KMS-11 (cell line): ENCODE measurements at regions not wholly inside any gene's neighbourhood (a gene's known extent, or its start where the extent isn't known, plus 50 kb on each side); places are given as distances from the start of the nearest gene placed in this dataset.

ENCODE experiments used
- H2AFZ ChIP-seq: fragments of 200-600 bp; sonication (generic); 2 replicates; pipeline ENCODE4 v1.6.1; 2016; ENCODE audit warnings: antibody characterized with exemption, mixed run types, low read depth
- H3K27ac ChIP-seq: fragments of 200-600 bp; sonication (generic); 2 replicates; pipeline ENCODE4 v1.6.1; 2016; ENCODE audit warnings: mild to moderate bottlenecking, mixed run types
- H3K27me3 ChIP-seq: fragments of 200-600 bp; sonication (generic); 2 replicates; pipeline ENCODE4 v1.6.1; 2017; ENCODE audit warnings: mild to moderate bottlenecking, low read depth, mixed run types, moderate library complexity; ENCODE audit not compliant: insufficient read depth
- H3K36me3 ChIP-seq: fragments of 200-600 bp; sonication (generic); 2 replicates; pipeline ENCODE4 v1.6.1; 2017; ENCODE audit warnings: mild to moderate bottlenecking, mixed run types; ENCODE audit not compliant: insufficient read depth
- H3K4me1 ChIP-seq: fragments of 200-600 bp; sonication (generic); 2 replicates; pipeline ENCODE4 v1.6.1; 2016; ENCODE audit warnings: mild to moderate bottlenecking, low read depth, mixed run types; ENCODE audit not compliant: poor library complexity, severe bottlenecking
- H3K4me2 ChIP-seq: fragments of 200-600 bp; sonication (generic); 2 replicates; pipeline ENCODE4 v1.7.0; 2016; ENCODE audit warnings: mild to moderate bottlenecking, mixed run types
- H3K4me3 ChIP-seq: fragments of 200-600 bp; sonication (generic); IDR thresholded peaks from 2 replicates; pipeline ENCODE4 v1.6.1; 2017; ENCODE audit warnings: low read depth, low read length, mixed read lengths; ENCODE audit not compliant: insufficient read depth
- H3K79me2 ChIP-seq: fragments of 200-600 bp; sonication (generic); 2 replicates; pipeline ENCODE4 v1.6.1; 2016; ENCODE audit warnings: low read depth, mixed run types; ENCODE audit not compliant: insufficient read depth
- H3K9ac ChIP-seq: fragments of 200-600 bp; sonication (generic); 2 replicates; pipeline ENCODE4 v1.6.1; 2016; ENCODE audit warnings: mild to moderate bottlenecking, mixed run types
- H4K20me1 ChIP-seq: fragments of 200-600 bp; sonication (generic); 2 replicates; pipeline ENCODE4 v1.6.1; 2016; ENCODE audit warnings: mild to moderate bottlenecking, mixed run types; ENCODE audit not compliant: insufficient read depth
- CTCF ChIP-seq: fragments of 200-600 bp; sonication (generic); conservative IDR thresholded peaks from 2 replicates; pipeline ENCODE4 v1.6.1; 2017; ENCODE audit warnings: low read depth, mild to moderate bottlenecking, antibody characterized with exemption, low read length, moderate library complexity, mixed read lengths

GRCh38 chr6:137332637-137333280 lies 113.6 kb upstream of the IFNGR1 start:
- no peak for TF ChIP-seq CTCF
- H3K9ac ChIP-seq, result no peak overlapping the region
- no peaks in the 10 kb centered on the region for H3K27me3 ChIP-seq
- no peaks in the 10 kb centered on the region for H3K4me1 ChIP-seq
- no peaks in the 10 kb centered on the region for H4K20me1 ChIP-seq
- H3K4me2 ChIP-seq, result no peak overlapping the region
- no peaks in the 10 kb centered on the region for H3K79me2 ChIP-seq
- H3K27ac ChIP-seq, result no peak overlapping the region
- no peak overlapping the region for H2AFZ ChIP-seq
- no peaks in the 10 kb centered on the region for H3K36me3 ChIP-seq
- H3K4me3 ChIP-seq, result no peak overlapping the region

GRCh38 chr6:137323860-137324259 lies 104.7 kb upstream of the IFNGR1 start:
- H3K4me3 ChIP-seq, result no peak overlapping the region
- H3K79me2 ChIP-seq, result no peaks in the 10 kb centered on the region
- no peaks in the 10 kb centered on the region for H3K27me3 ChIP-seq
- TF ChIP-seq CTCF, result no peak
- H3K36me3 ChIP-seq, result no peaks in the 10 kb centered on the region
- no peaks in the 10 kb centered on the region for H3K4me1 ChIP-seq
- no peak overlapping the region for H3K27ac ChIP-seq
- no peak overlapping the region for H3K4me2 ChIP-seq
- H2AFZ ChIP-seq, result no peak overlapping the region
- no peaks in the 10 kb centered on the region for H4K20me1 ChIP-seq
- no peak overlapping the region for H3K9ac ChIP-seq

GRCh38 chr6:137320271-137320670 lies 101.1 kb upstream of the IFNGR1 start:
- Histone ChIP-seq H3K9ac (no peak overlapping the region), H3K4me2 (no peak overlapping the region), H2AFZ (no peak overlapping the region), H3K27me3 (no peaks in the 10 kb centered on the region), H3K4me3 (no peak overlapping the region), H3K36me3 (no peaks in the 10 kb centered on the region), H3K27ac (no peak overlapping the region), H3K79me2 (no peaks in the 10 kb centered on the region), H4K20me1 (no peaks in the 10 kb centered on the region), H3K4me1 (no peaks in the 10 kb centered on the region)
- no peak for TF ChIP-seq CTCF

GRCh38 chr6:137316626-137317025 lies 97.4 kb upstream of the IFNGR1 start:
- Histone ChIP-seq H4K20me1 (no peaks in the 10 kb centered on the region), H3K4me1 (peaks cover 6% of the 10 kb centered on the region), H2AFZ (no peak overlapping the region), H3K9ac (no peak overlapping the region), H3K4me3 (no peak overlapping the region), H3K36me3 (no peaks in the 10 kb centered on the region), H3K27ac (no peak overlapping the region), H3K27me3 (no peaks in the 10 kb centered on the region), H3K79me2 (no peaks in the 10 kb centered on the region), H3K4me2 (no peak overlapping the region)
- TF ChIP-seq CTCF, result no peak
